Fibroblast of lung (primary cell): ENCODE measurements at regions not wholly inside any gene's neighbourhood (a gene's known extent, or its start where the extent isn't known, plus 50 kb on each side); places are given as distances from the start of the nearest gene placed in this dataset.

Experiments
- CTCF ChIP-seq, 2 donors: IDR thresholded peaks in 1 of 2; conservative IDR thresholded peaks in 1 of 2; 1 replicate in 1 of 2; 2 replicates in 1 of 2; pipeline ENCODE4 v1.5.1; 2011 to 2012; ENCODE audit warnings: low read length in 2 of 2, control low read depth in 1 of 2, inconsistent platforms in 1 of 2, low read depth in 1 of 2, mild to moderate bottlenecking in 1 of 2
- EZH2 ChIP-seq: IDR thresholded peaks from 2 replicates; pipeline ENCODE4 v1.5.1; 2012; ENCODE audit warnings: low read length, control low read depth, mild to moderate bottlenecking; ENCODE audit errors: missing control alignments

DNA sequence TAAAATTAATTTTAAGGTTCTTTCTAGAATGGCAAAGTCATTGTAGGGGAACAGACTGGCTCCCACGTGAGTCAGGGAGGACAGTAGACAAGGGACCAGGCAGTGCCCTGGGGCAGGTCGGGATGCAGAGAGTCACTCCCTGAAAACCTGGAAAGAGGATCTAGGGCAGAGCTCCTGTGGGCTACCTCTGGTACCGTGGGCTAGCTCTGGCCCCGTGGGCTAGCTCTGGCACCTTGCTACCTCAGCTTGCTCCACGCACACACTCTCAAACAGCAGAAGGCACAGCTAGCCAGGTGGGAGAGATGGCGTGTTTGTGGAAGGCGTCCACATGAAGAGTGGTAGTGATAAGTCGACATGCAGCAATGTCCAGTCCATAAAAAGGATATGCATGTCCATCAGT is 66.7 kb upstream of the ARHGEF7 start:
- TF ChIP-seq CTCF (conservative IDR thresholded peaks at IDR 0.05 in 1 of 2, IDR thresholded peaks at IDR 0.05 in 1 of 2; ENCODE audit: low read depth in 1 of 2, low read length in 2 of 2) (no peak), EZH2 (no peak)
